ENCODE measurements at regions not wholly inside any gene's neighbourhood (a gene's known extent, or its start where the extent isn't known, plus 50 kb on each side); places are given as distances from the start of the nearest gene placed in this dataset.

GRCh38 chr2:113809076-113809736, 52.8 kb upstream of the SLC35F5 start:
- peaks cover 13% of the 10 kb centered on the region for H3K4me1 ChIP-seq (ENCODE audit: insufficient read depth, low read length)
- no TSS peak for BruUV-seq (replicated peaks)
- FAIRE-seq, result no peak
- no peaks in the 10 kb centered on the region for H3K79me2 ChIP-seq (ENCODE audit: insufficient read depth, low read length)
- H3K27me3 ChIP-seq (ENCODE audit: control insufficient read depth in 1 of 2, insufficient read depth in 2 of 2, low read length in 2 of 2), result no peaks in the 10 kb centered on the region; a peak in 1 of 5 replicates
- H3K36me3 ChIP-seq (replicated peaks in 1 of 2; ENCODE audit: control insufficient read depth in 1 of 2, insufficient read depth in 2 of 2, low read length in 2 of 2), result no peaks in the 10 kb centered on the region
- WGBS (ENCODE audit: low lambda C conversion rate), result 40% methylated on average over 5 of the region's 5 CpGs
- no peak overlapping the region for H3K27ac ChIP-seq (ENCODE audit: extremely low read length, insufficient read depth, low read length)
- in situ Hi-C loops (cut with HindIII; ENCODE audit: extremely low pct_ligation_motif_present, low pct_unique_long_range_greater_than_20kb) (no loop called here), intact Hi-C loops (cut with micrococcal nuclease; ENCODE audit: unreplicated experiment) (no loop called here)
- ChIA-PET POLR2A (no interaction called here), CTCF (ENCODE audit: low intra/inter-chr PET ratio, low total read pairs) (no interaction called here)
- H3K4me2 ChIP-seq (ENCODE audit: low read depth, low read length), result no peak overlapping the region
- no peak overlapping the region for H3K9ac ChIP-seq (ENCODE audit: insufficient read depth, low read depth, low read length)
- no peaks in the 10 kb centered on the region for H4K20me1 ChIP-seq (ENCODE audit: insufficient read depth, low read length)
- no peaks in the 10 kb centered on the region for H3K9me3 ChIP-seq (ENCODE audit: low read length)
- H3K4me3 ChIP-seq (replicated peaks in 1 of 3; ENCODE audit: insufficient read depth in 1 of 3, low read depth in 2 of 3, low read length in 3 of 3), result no peak overlapping the region
- no peak overlapping the region for H2AFZ ChIP-seq (ENCODE audit: low read length)
- TF ChIP-seq ZNF235 (CRISPR knock-in tag; IDR thresholded peaks at IDR 0.05; ENCODE audit: borderline replicate concordance) (no peak), ZNF772 (CRISPR knock-in tag; IDR thresholded peaks at IDR 0.05) (no peak), BHLHE40 (IDR thresholded peaks at IDR 0.05; ENCODE audit: low read length) (no peak), TAF15 (IDR thresholded peaks at IDR 0.05; ENCODE audit: low read depth, low read length, poor library complexity, severe bottlenecking) (no peak), ZNF430 (CRISPR knock-in tag; IDR thresholded peaks at IDR 0.05) (no peak), HINFP (CRISPR knock-in tag; IDR thresholded peaks at IDR 0.05; ENCODE audit: low read depth) (no peak), TEAD3 (CRISPR knock-in tag; optimal IDR thresholded peaks at IDR 0.05; ENCODE audit: borderline replicate concordance) (no peak), ELF3 (CRISPR knock-in tag; IDR thresholded peaks at IDR 0.05) (no peak)
- TF ChIP-seq, protein P1, sequence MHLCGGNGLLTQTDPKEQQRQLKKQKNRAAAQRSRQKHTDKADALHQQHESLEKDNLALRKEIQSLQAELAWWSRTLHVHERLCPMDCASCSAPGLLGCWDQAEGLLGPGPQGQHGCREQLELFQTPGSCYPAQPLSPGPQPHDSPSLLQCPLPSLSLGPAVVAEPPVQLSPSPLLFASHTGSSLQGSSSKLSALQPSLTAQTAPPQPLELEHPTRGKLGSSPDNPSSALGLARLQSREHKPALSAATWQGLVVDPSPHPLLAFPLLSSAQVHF (CRISPR knock-in tag; IDR thresholded peaks at IDR 0.05), result no peak
- TF ChIP-seq, protein P2, sequence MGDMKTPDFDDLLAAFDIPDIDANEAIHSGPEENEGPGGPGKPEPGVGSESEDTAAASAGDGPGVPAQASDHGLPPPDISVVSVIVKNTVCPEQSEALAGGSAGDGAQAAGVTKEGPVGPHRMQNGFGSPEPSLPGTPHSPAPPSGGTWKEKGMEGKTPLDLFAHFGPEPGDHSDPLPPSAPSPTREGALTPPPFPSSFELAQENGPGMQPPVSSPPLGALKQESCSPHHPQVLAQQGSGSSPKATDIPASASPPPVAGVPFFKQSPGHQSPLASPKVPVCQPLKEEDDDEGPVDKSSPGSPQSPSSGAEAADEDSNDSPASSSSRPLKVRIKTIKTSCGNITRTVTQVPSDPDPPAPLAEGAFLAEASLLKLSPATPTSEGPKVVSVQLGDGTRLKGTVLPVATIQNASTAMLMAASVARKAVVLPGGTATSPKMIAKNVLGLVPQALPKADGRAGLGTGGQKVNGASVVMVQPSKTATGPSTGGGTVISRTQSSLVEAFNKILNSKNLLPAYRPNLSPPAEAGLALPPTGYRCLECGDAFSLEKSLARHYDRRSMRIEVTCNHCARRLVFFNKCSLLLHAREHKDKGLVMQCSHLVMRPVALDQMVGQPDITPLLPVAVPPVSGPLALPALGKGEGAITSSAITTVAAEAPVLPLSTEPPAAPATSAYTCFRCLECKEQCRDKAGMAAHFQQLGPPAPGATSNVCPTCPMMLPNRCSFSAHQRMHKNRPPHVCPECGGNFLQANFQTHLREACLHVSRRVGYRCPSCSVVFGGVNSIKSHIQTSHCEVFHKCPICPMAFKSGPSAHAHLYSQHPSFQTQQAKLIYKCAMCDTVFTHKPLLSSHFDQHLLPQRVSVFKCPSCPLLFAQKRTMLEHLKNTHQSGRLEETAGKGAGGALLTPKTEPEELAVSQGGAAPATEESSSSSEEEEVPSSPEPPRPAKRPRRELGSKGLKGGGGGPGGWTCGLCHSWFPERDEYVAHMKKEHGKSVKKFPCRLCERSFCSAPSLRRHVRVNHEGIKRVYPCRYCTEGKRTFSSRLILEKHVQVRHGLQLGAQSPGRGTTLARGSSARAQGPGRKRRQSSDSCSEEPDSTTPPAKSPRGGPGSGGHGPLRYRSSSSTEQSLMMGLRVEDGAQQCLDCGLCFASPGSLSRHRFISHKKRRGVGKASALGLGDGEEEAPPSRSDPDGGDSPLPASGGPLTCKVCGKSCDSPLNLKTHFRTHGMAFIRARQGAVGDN (CRISPR knock-in tag; IDR thresholded peaks at IDR 0.05), result no peak
- TF ChIP-seq, protein P3, sequence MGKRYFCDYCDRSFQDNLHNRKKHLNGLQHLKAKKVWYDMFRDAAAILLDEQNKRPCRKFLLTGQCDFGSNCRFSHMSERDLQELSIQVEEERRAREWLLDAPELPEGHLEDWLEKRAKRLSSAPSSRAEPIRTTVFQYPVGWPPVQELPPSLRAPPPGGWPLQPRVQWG (CRISPR knock-in tag; IDR thresholded peaks at IDR 0.05; ENCODE audit: borderline replicate concordance, low read depth), result no peak
- no peak for DNase-seq (ENCODE audit: low spot score)
- ATAC-seq, result no peak
